Testis (tissue), 2 donors: ENCODE measurements at regions not wholly inside any gene's neighbourhood (a gene's known extent, or its start where the extent isn't known, plus 50 kb on each side); places are given as distances from the start of the nearest gene placed in this dataset.

ENCODE experiments used
- CTCF ChIP-seq, 3 experiments: fragments of 450-650 bp in 2 of 3; fragments of 200-600 bp in 1 of 3; sonication (generic) in 1 of 3; IDR thresholded peaks; one replicate each; pipeline ENCODE4 v1.5.1; 2016 to 2019; ENCODE audit warnings: antibody characterized with exemption in 3 of 3, mild to moderate bottlenecking in 2 of 3, moderate library complexity in 1 of 3
- POLR2A ChIP-seq: fragments of 450-650 bp; IDR thresholded peaks from one replicate; pipeline ENCODE4 v1.6.1; 2017; ENCODE audit warnings: antibody characterized with exemption, mild to moderate bottlenecking, moderate library complexity

GRCh38 chr5:116380621-116381020, 194.0 kb downstream of the SEMA6A start:
- TF ChIP-seq CTCF (IDR thresholded peaks at IDR 0.05) (no peak), POLR2A (no peak)
